Fibroblast of lung (primary cell): ENCODE measurements at regions not wholly inside any gene's neighbourhood (a gene's known extent, or its start where the extent isn't known, plus 50 kb on each side); places are given as distances from the start of the nearest gene placed in this dataset.

Source experiments
- DNase-seq, 2 donors: peaks; one replicate each; pipeline versions ENCODE4 v3.0.0 to v3.0.0-alpha.2; 2010; ENCODE audit warnings: low read depth in 2 of 2
- H2AFZ ChIP-seq: 2 replicates; pipeline ENCODE4 v1.5.1; 2012; ENCODE audit warnings: low read length, control low read depth, inconsistent platforms
- H3K27ac ChIP-seq: 2 replicates; pipeline ENCODE4 v1.5.1; 2011; ENCODE audit warnings: low read length, control low read depth; ENCODE audit not compliant: insufficient read depth
- H3K27me3 ChIP-seq: 2 replicates; pipeline ENCODE4 v1.5.1; 2011; ENCODE audit warnings: mild to moderate bottlenecking, low read length; ENCODE audit not compliant: control insufficient read depth, insufficient read depth
- H3K36me3 ChIP-seq: 2 replicates; pipeline ENCODE4 v1.5.1; 2011; ENCODE audit warnings: low read length; ENCODE audit not compliant: control insufficient read depth, insufficient read depth
- H3K4me1 ChIP-seq: 2 replicates; pipeline ENCODE4 v1.5.1; 2011; ENCODE audit warnings: low read length; ENCODE audit not compliant: control insufficient read depth, insufficient read depth; ENCODE audit errors: extremely low read depth
- H3K4me2 ChIP-seq: 2 replicates; pipeline ENCODE4 v1.5.1; 2011; ENCODE audit warnings: low read length, control low read depth; ENCODE audit not compliant: insufficient read depth; ENCODE audit errors: extremely low read depth
- H3K4me3 ChIP-seq, 4 experiments: fragments of 200-600 bp in 1 of 4; sonication (generic) in 1 of 4; replicated peaks in 1 of 4; 2 replicates each; pipeline ENCODE4 v1.5.1; 2011 to 2016; ENCODE audit warnings: low read length in 4 of 4, low read depth in 3 of 4, mild to moderate bottlenecking in 3 of 4, control low read depth in 2 of 4, inconsistent platforms in 1 of 4, mixed read lengths in 1 of 4; ENCODE audit not compliant: insufficient read depth in 1 of 4; ENCODE audit errors: control extremely low read depth in 1 of 4
- H3K79me2 ChIP-seq: 2 replicates; pipeline ENCODE4 v1.5.1; 2012; ENCODE audit warnings: mild to moderate bottlenecking, low read length, inconsistent platforms; ENCODE audit not compliant: control insufficient read depth, insufficient read depth
- H3K9ac ChIP-seq: 2 replicates; pipeline ENCODE4 v1.5.1; 2011; ENCODE audit warnings: mild to moderate bottlenecking, low read length, control low read depth; ENCODE audit not compliant: insufficient read depth
- H3K9me3 ChIP-seq: 2 replicates; pipeline ENCODE4 v1.5.1; 2012; ENCODE audit warnings: low read depth, low read length; ENCODE audit not compliant: control insufficient read depth, insufficient read depth
- H4K20me1 ChIP-seq: 2 replicates; pipeline ENCODE4 v1.5.1; 2011; ENCODE audit warnings: low read length; ENCODE audit not compliant: control insufficient read depth, insufficient read depth; ENCODE audit errors: extremely low read depth
- EZH2 ChIP-seq: IDR thresholded peaks from 2 replicates; pipeline ENCODE4 v1.5.1; 2012; ENCODE audit warnings: low read length, control low read depth, mild to moderate bottlenecking; ENCODE audit errors: missing control alignments
- TF ChIP-seq, protein P1 (sequence below), 2 donors: IDR thresholded peaks in 1 of 2; conservative IDR thresholded peaks in 1 of 2; 1 replicate in 1 of 2; 2 replicates in 1 of 2; pipeline ENCODE4 v1.5.1; 2011 to 2012; ENCODE audit warnings: low read length in 2 of 2, control low read depth in 1 of 2, inconsistent platforms in 1 of 2, low read depth in 1 of 2, mild to moderate bottlenecking in 1 of 2

GRCh38 chr14:60381909-60382308, 104.0 kb downstream of the C14orf39 start:
- TF ChIP-seq, protein P1, sequence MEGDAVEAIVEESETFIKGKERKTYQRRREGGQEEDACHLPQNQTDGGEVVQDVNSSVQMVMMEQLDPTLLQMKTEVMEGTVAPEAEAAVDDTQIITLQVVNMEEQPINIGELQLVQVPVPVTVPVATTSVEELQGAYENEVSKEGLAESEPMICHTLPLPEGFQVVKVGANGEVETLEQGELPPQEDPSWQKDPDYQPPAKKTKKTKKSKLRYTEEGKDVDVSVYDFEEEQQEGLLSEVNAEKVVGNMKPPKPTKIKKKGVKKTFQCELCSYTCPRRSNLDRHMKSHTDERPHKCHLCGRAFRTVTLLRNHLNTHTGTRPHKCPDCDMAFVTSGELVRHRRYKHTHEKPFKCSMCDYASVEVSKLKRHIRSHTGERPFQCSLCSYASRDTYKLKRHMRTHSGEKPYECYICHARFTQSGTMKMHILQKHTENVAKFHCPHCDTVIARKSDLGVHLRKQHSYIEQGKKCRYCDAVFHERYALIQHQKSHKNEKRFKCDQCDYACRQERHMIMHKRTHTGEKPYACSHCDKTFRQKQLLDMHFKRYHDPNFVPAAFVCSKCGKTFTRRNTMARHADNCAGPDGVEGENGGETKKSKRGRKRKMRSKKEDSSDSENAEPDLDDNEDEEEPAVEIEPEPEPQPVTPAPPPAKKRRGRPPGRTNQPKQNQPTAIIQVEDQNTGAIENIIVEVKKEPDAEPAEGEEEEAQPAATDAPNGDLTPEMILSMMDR (conservative IDR thresholded peaks at IDR 0.05 in 1 of 2, IDR thresholded peaks at IDR 0.05 in 1 of 2; ENCODE audit: low read depth in 1 of 2, low read length in 2 of 2), result no peak
- TF ChIP-seq EZH2, result no peak

More at GRCh38 chr14:60381909-60382308, 104.0 kb downstream of the C14orf39 start:
- no peaks in the 10 kb centered on the region for H3K36me3 ChIP-seq
- H3K9me3 ChIP-seq, result no peaks in the 10 kb centered on the region
- H3K79me2 ChIP-seq, result no peaks in the 10 kb centered on the region
- H3K27me3 ChIP-seq, result no peaks in the 10 kb centered on the region
- no peak overlapping the region for H3K4me2 ChIP-seq
- H3K4me3 ChIP-seq, result no peak overlapping the region
- H3K9ac ChIP-seq, result no peak overlapping the region
- H3K4me1 ChIP-seq, result no peaks in the 10 kb centered on the region
- no peak for DNase-seq
- H3K27ac ChIP-seq, result no peak overlapping the region
- no peak overlapping the region for H2AFZ ChIP-seq
- no peaks in the 10 kb centered on the region for H4K20me1 ChIP-seq
